HG03442 (cell line): ENCODE measurements at regions not wholly inside any gene's neighbourhood (a gene's known extent, or its start where the extent isn't known, plus 50 kb on each side); places are given as distances from the start of the nearest gene placed in this dataset.
"Not testable (repeated sequence)": the region's sequence is repeated elsewhere in the genome, so short reads cannot be mapped to it uniquely, and the experiment has no call there.

Experiments used
- ATAC-seq: cut with Tn5 transposase; IDR thresholded peaks from one replicate; pipeline ENCODE4 v1.9.1; 2021; ENCODE audit warnings: mild to moderate bottlenecking, moderate library complexity; ENCODE audit not compliant: unreplicated experiment

DNA sequence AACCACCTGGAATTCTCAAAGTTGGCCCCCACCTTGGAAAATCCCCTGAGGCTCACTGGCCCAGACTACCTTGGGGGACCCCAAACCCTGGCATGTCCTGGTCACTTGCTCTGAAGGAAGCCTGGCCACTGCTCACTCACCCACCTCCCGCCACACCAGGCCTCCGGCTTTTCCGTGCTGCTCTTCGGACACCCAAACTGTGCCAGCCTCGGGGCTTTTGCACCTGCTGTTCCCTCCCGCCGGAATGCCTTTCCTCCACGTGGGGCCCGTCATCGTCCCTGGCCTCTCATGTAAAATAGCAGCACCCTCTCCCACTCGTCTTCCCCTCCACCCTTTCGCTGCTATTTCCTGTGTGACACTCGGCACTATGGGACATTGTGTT, 87.2 kb upstream of the NCOR2 start:
- no peak for ATAC-seq

GRCh38 chr12:124653169-124653931, 85.9 kb upstream of the NCOR2 start:
- ATAC-seq, result no peak

DNA sequence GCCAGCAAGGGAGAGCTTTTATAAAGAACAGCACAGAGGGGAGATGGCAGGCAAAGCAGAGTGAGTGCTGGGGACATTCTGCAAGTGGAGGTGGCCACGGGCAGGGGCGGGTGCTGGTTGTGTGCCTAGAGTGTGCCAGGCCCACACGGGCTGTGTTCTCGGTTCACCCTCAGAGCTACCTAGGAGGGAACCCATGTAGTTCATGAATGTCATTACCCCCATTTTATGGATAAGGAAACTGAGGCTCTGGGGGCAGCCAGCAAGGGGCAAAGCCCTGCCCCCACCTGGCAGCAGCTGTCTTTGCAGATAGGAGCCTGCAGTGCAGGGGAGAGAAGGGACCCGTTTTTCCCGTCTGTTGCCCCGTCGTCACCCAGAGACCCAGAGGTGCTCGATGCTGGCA, 85.2 kb upstream of the NCOR2 start:
- ATAC-seq, result no peak

DNA sequence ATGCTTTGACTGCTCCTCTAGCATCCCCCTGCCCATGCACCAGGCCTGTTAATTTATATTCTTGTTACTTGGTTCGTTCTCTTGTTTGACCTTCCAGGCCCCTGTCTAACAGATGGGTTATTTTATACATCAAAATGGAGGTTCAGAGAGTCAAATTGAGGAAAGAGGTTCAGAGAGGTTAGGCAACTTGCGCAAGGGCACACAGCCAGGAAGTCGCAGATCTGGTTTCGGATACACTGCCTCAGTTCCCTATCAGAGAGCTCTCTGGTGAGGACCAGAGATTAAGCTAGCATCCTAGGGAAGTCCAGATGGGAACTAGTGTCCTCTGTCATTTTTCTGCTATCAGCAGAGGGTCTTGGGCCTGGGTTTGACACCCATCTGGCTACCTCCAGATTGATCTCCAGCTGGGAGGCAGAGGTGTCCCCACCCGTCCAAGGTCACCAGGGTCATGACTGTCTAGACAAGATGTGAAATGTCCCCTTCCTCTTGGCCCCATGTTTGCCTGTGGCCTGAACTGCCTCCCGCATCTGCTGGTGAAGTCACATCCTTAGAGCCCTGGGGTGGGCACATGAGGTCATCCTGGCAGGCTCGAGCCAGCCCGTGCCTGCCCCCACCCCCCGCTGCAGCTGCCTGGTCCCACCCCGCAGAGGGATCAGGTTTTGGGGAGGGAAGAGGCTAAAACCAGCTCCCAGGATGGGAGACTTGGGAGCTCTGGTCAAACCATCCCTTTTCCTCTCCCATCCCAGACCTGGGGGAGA, 84.3 kb upstream of the NCOR2 start:
- no peak for ATAC-seq

- no peak for ATAC-seq
These were observed 83.5 kb upstream of the NCOR2 start for GRCh38 chr12:124650912-124651311.

DNA sequence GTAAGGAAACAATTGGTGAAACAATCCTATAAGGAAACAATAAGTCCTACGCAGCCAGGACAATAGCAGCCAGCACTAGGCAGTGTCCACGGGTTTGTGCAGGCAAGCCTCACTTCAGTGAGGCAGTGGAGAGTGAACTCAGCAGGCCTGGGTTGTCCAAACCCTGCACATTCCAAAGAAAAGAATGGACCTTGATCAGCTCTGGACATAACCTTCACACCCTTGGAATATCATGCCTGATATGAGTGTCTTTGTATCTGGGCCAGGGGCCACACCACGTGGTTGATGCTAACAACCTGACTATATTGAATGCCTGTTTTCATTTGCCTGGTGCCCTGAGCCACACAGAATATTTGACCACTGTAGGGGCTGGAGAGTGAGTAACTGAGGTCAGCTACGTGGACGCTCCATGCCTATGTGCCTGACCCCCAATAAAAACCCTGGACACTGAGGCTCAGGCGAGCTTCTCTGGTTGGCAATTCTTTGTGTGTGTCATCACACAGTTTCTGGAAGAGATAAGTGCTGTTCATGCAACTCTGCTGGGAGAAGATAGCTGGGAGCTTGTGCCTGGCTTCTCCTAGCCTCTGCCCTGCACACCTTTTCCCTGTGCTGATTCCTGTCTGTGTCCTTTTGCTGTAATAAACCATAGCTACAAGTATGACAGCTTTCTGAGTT, 81.4 kb upstream of the NCOR2 start:
- no peak for ATAC-seq

DNA sequence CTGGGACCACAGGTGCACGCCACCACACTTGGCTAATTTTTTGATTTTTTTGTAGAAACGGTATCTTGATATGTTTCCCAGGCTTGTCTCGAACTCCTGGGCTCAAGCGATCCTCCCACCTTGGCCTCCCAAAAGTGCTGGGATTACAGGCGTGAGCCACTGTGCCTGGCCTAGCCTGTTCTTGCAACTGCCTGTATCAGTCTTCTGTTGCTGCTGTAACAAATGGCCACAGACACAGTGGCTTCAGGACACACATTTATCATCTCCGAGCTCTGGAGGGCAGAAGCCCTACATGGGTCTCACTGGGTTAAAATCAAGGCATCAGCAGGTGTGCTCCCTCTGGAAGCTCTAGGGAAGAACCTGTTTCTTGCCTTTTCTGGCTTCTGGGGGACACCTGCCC, 79.9 kb upstream of the NCOR2 start:
- no peak for ATAC-seq

- no peak for ATAC-seq
These were observed 79.2 kb upstream of the NCOR2 start for GRCh38 chr12:124646385-124647230.

DNA sequence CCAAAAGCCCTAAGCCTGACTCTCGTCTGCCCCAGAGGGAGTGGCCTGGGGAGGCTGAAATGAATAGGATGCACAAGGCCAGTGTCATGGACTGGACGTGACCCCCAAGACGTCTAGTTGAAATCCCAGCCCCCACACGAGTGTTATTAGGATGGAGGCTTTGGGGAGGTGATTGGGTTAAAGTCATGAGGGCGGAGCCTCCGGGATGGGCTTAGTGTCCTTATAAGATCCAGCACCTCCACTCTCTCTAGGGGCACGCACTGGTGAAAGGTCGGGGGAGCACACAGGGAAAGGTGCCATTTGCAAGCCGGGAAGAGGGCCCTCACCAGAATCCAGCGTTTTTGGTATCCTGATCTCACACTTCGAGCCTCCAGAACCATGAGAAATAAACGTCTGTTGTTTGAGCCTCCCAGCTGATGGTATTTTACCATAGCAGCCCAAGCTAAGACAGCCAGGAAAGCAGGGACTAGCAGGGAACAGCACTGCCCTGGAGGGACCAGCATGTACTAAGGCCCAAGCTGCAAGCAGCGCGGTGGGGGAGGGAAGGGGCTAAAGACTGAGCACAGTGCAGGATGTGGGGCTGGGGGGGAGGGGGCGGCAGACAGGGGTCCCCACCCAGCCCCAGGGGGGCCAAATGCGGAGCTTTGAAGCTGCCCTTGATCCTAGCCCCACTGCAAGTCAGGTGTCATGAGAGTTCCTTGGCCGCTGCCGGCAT, 78.3 kb upstream of the NCOR2 start:
- no peak for ATAC-seq

GRCh38 chr12:124643768-124644167, 76.4 kb upstream of the NCOR2 start:
- not testable (repeated sequence) for ATAC-seq

DNA sequence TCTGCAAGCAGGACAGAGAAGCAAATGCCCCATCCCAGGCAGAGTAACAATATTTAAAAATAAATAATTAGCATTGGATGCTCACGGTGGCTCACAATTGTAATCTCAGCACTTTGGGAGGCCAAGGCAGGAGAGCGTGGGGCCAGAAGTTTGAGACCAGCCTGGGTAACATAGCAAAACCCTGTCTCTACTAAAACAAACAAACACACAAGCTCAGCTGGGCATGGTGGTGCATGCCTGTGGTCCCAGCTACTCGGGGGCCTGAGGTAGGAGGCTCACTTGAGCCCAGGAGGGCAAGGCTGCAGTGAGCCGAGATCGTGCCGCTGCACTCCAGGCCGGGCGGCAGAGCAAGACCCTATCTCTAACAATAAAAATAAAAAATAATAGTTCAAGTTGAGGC, 74.7 kb upstream of the NCOR2 start:
- ATAC-seq, result no peak

- no peak for ATAC-seq
These were observed 74.2 kb upstream of the NCOR2 start for GRCh38 chr12:124641591-124641990.

DNA sequence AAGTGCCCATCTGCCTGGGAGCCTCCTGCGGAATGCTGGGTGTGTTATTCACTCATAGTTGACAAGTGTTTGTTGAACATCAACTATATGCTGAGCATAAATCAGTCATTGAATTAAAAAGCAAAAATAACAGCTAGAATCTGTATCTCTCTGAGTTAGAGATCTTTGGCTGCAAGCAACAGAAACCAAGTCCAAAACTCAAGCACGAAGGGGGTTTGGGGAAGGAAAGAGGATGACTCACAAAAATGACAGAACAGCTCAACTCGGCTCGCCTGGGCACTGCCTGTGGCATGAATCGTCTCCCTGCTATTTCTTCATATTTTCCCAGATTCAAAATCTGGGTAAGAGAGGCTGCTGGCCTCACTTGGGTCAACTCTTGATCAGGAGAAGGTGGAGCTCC, 72.6 kb upstream of the NCOR2 start:
- no peak for ATAC-seq

GRCh38 chr12:124639122-124639806, 71.9 kb upstream of the NCOR2 start:
- no peak for ATAC-seq

DNA sequence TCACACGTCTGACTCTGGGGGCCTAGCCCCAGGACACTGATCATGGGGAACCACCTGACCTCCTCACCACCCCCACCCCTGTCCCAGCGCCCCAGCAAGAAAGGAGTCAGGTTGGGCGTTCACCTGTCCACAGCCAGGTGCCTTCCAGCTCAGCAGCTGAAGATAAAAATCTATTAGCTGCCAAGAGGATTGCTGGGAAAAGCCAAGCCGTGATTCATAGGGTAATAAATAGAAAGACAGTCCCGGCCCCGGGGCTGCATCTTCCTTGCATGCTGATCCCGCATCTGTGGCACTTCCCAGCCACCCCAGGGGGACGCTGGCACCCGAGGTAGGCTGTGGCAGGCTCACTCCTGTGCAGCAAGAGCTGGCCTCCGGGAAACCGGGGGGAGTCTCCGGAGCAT, 70.2 kb upstream of the NCOR2 start:
- ATAC-seq, result no peak

- ATAC-seq, result no peak
These were observed 69.8 kb upstream of the NCOR2 start for GRCh38 chr12:124637163-124637562.

GRCh38 chr12:124636138-124636978, 68.9 kb upstream of the NCOR2 start:
- no peak for ATAC-seq

GRCh38 chr12:124635316-124635715, 67.9 kb upstream of the NCOR2 start:
- no peak for ATAC-seq
